ENCODE measurements at regions not wholly inside any gene's neighbourhood (a gene's known extent, or its start where the extent isn't known, plus 50 kb on each side); places are given as distances from the start of the nearest gene placed in this dataset.

- TF ChIP-seq TAF1 (IDR thresholded peaks at IDR 0.05; ENCODE audit: borderline replicate concordance, insufficient read depth, low read length) (no peak), REST (IDR thresholded peaks at IDR 0.05; ENCODE audit: insufficient read depth in 1 of 2, low read depth in 2 of 2, low read length in 2 of 2) (no peak), FOXP2 (optimal IDR thresholded peaks at IDR 0.05; ENCODE audit: borderline replicate concordance, extremely low read depth, extremely low read length, insufficient read depth) (no peak), POLR2AphosphoS5 (IDR thresholded peaks at IDR 0.05; ENCODE audit: low read depth, low read length) (no peak), SIN3A (IDR thresholded peaks at IDR 0.05; ENCODE audit: borderline replicate concordance, insufficient read depth, low read length) (no peak)
Observed at GRCh38 chr2:52112141-52112540, 1080.2 kb upstream of the NRXN1 start.

All from PFSK-1 (cell line).